ENCODE measurements at regions not wholly inside any gene's neighbourhood (a gene's known extent, or its start where the extent isn't known, plus 50 kb on each side); places are given as distances from the start of the nearest gene placed in this dataset.

DNA sequence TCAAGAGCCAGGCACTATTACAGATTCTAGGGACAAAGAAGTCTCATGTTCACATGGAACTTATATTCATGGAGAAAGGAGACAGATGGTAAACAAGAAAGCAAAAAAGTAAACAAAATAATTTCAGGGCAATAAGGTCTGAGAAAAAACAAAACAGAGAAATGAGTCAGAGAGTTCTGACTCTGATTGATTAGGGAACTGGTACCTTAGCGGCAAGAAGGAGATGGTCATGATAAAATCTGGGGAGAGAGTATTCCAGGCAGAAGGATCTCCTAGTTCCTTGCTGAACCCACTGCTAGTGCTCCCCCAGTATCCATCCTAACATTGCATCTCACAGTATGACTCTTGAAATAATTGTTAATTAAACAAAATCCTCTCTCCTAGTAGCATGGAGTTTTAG is 161.8 kb upstream of the KLF7 start (continued):
- no peak for TF ChIP-seq CTCF (IDR thresholded peaks at IDR 0.05 in 2 of 3, conservative IDR thresholded peaks at IDR 0.05 in 1 of 3; ENCODE audit: borderline replicate concordance in 1 of 3, insufficient read depth in 1 of 3, low read depth in 2 of 3, low read length in 2 of 3)
- no peak for TF ChIP-seq POLR2AphosphoS5 (IDR thresholded peaks at IDR 0.05; ENCODE audit: low read depth, low read length)

DNA sequence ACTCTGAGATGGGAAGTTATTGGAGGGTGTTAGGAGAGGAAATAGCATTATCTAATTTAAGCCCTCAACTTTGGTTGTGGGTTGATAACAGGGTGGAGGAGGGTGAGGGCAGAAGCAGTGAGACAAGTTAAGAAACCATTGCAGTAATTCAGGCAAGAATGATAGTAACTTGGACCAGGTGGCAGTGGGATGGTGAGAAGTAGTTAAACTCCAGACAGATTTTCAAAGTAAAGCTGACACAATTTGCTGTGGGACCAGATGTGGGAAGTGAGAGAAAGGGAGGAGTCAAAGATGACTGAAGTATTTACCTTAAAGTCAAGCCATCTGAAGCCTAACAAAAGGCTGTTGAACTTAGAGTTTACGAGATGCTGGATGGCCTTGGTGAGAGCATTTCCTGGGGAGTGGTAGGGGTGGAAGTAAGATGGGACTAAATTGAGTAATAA is 163.2 kb upstream of the KLF7 start:
- POLR2A ChIA-PET = no interaction called here
- Histone ChIP-seq H3K27ac (ENCODE audit: low read depth, low read length) (no peak overlapping the region), H3K4me3 (replicated peaks in 1 of 2; ENCODE audit: low read depth in 1 of 2, low read length in 2 of 2) (no peak overlapping the region), H3K36me3 (ENCODE audit: control insufficient read depth in 1 of 2, insufficient read depth in 2 of 2, low read length in 2 of 2) (no peaks in the 10 kb centered on the region), H4K20me1 (ENCODE audit: insufficient read depth) (no peaks in the 10 kb centered on the region), H2AFZ (ENCODE audit: low read depth, low read length, poor library complexity, severe bottlenecking) (no peak overlapping the region), H3K79me2 (ENCODE audit: insufficient read depth, low read length) (no peaks in the 10 kb centered on the region), H3K9ac (ENCODE audit: low read length) (no peak overlapping the region), H3K4me2 (ENCODE audit: low read length) (no peak overlapping the region), H3K4me1 (ENCODE audit: control insufficient read depth in 1 of 2, insufficient read depth in 2 of 2, low read length in 2 of 2) (peaks cover 5 to 19% of the 10 kb centered on the region in 2 experiments), H3K9me2 (ENCODE audit: insufficient read depth) (no peaks in the 10 kb centered on the region), H3K27me3 (ENCODE audit: insufficient read depth, low read length) (no peaks in the 10 kb centered on the region), H3K9me3 (ENCODE audit: control insufficient read depth in 1 of 2, insufficient read depth in 1 of 2, low read depth in 1 of 2, low read length in 2 of 2) (no peaks in the 10 kb centered on the region)
- no TSS peak for BruUV-seq (replicated peaks)
- intact Hi-C loops (cut with micrococcal nuclease) = no loop called here
- RAD21 ChIA-PET (ENCODE audit: low non-redundant PET in 1 of 2, low total read pairs in 2 of 2, uncharacterized antibody in 2 of 2, unreplicated experiment in 2 of 2) = no interaction called here
- ATAC-seq = no peak
- no peak for TF ChIP-seq ZNF274 (IDR thresholded peaks at IDR 0.05; ENCODE audit: low read depth, low read length)
- no peak for TF ChIP-seq POLR2AphosphoS5 (IDR thresholded peaks at IDR 0.05; ENCODE audit: low read depth, low read length)
- TF ChIP-seq JUND (IDR thresholded peaks at IDR 0.05) = no peak
- no peak for TF ChIP-seq POLR2A (IDR thresholded peaks at IDR 0.05; ENCODE audit: borderline replicate concordance, extremely low read depth, insufficient read depth, insufficient read length)
- TF ChIP-seq, protein P1, sequence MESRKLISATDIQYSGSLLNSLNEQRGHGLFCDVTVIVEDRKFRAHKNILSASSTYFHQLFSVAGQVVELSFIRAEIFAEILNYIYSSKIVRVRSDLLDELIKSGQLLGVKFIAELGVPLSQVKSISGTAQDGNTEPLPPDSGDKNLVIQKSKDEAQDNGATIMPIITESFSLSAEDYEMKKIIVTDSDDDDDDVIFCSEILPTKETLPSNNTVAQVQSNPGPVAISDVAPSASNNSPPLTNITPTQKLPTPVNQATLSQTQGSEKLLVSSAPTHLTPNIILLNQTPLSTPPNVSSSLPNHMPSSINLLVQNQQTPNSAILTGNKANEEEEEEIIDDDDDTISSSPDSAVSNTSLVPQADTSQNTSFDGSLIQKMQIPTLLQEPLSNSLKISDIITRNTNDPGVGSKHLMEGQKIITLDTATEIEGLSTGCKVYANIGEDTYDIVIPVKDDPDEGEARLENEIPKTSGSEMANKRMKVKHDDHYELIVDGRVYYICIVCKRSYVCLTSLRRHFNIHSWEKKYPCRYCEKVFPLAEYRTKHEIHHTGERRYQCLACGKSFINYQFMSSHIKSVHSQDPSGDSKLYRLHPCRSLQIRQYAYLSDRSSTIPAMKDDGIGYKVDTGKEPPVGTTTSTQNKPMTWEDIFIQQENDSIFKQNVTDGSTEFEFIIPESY (IDR thresholded peaks at IDR 0.05; ENCODE audit: extremely low read depth, insufficient replicate concordance, low read length) = no peak
- TF ChIP-seq FOSL1 (IDR thresholded peaks at IDR 0.05; ENCODE audit: low read depth) = no peak
- TF ChIP-seq ATF3 (IDR thresholded peaks at IDR 0.05) = no peak
- no peak for DNase-seq (ENCODE audit: low read depth, low spot score)
- CTCF ChIA-PET = interaction anchor here (1.2 kb wide), 1 partner anchor 8 kb away, joined by 5 read pairs; no protein-coding TSS in a partner anchor
